Testis (tissue), 2 donors: ENCODE measurements at regions not wholly inside any gene's neighbourhood (a gene's known extent, or its start where the extent isn't known, plus 50 kb on each side); places are given as distances from the start of the nearest gene placed in this dataset.

Source experiments
- POLR2A ChIP-seq: fragments of 450-650 bp; IDR thresholded peaks from one replicate; pipeline ENCODE4 v1.6.1; 2017; ENCODE audit warnings: antibody characterized with exemption, mild to moderate bottlenecking, moderate library complexity
- TF ChIP-seq, protein P1 (sequence below), 3 experiments: fragments of 450-650 bp in 2 of 3; fragments of 200-600 bp in 1 of 3; sonication (generic) in 1 of 3; IDR thresholded peaks; one replicate each; pipeline ENCODE4 v1.5.1; 2016 to 2019; ENCODE audit warnings: antibody characterized with exemption in 3 of 3, mild to moderate bottlenecking in 2 of 3, moderate library complexity in 1 of 3

DNA sequence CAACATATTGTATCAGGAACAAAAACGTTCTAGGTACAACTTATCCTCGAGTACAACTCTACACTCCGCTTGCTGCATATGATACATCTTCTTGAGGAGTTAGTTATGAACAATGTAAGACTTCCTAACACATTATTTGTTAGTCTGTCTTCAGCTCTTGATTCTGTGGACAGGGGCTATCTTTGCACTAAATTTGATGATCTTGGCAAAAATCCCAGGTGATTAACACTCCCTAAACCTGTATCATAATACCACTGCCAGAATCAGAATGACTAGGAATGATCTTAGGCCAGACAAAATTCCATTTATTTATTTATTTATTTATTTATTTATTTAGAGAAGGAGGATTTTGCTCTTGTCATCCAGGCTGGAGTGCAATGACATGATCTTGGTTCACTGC, 108.7 kb upstream of the AUTS2 start:
- TF ChIP-seq, protein P1, sequence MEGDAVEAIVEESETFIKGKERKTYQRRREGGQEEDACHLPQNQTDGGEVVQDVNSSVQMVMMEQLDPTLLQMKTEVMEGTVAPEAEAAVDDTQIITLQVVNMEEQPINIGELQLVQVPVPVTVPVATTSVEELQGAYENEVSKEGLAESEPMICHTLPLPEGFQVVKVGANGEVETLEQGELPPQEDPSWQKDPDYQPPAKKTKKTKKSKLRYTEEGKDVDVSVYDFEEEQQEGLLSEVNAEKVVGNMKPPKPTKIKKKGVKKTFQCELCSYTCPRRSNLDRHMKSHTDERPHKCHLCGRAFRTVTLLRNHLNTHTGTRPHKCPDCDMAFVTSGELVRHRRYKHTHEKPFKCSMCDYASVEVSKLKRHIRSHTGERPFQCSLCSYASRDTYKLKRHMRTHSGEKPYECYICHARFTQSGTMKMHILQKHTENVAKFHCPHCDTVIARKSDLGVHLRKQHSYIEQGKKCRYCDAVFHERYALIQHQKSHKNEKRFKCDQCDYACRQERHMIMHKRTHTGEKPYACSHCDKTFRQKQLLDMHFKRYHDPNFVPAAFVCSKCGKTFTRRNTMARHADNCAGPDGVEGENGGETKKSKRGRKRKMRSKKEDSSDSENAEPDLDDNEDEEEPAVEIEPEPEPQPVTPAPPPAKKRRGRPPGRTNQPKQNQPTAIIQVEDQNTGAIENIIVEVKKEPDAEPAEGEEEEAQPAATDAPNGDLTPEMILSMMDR (IDR thresholded peaks at IDR 0.05): no peak
- TF ChIP-seq POLR2A: no peak
